ENCODE measurements at regions not wholly inside any gene's neighbourhood (a gene's known extent, or its start where the extent isn't known, plus 50 kb on each side); places are given as distances from the start of the nearest gene placed in this dataset.

DNA sequence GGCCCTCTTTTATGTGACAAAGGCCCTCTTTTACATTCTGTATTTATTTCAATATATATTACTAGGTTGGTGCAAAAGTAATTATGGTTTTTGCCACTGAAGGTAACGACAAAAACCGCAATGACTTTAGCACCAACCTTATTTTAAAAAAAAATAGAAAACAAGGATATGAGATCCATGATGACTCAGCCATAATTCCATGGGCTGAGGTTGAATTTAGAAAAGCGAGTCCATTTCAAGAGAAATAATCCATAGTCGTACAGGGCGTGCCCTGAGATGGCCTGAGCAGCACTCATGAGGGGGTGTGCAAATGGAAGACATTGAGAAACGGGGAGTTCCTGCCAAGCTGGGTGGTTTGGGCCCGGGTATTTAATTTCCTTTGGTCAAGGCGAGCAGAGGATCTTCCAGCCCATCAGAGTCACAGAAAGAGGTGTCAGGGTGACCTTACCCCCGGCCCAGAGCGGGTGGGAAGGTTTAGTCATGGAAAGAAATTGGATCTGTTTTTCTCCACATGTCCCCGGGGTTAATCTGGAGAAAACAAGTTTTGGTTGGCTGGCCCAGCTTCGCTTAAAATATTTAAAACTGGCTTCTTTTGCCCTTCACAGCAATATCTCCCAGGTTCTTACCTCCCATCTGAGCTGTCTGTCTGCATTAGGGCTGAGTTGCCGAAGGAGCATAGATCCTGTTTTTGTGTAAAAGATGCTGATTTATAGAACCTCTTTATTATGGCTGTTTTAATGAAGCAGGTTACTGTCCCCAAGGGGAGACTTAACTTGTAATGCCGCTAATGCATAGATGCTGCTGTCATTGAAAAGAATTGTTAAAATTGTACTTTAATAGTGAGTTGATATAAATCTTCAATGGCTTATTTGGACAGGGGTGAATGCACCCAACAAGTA is 255.6 kb downstream of the PREX1 start:
- H3K27ac ChIP-seq (ENCODE audit: low read depth, low read length) = no peak overlapping the region
- no peaks in the 10 kb centered on the region for H3K27me3 ChIP-seq (ENCODE audit: control insufficient read depth, insufficient read depth, low read length)
- H3K4me1 ChIP-seq (ENCODE audit: control insufficient read depth, insufficient read depth, low read length) = no peaks in the 10 kb centered on the region
- no peak overlapping the region for H3K4me3 ChIP-seq (ENCODE audit: low read length)
- no peaks in the 10 kb centered on the region for H3K36me3 ChIP-seq (ENCODE audit: control insufficient read depth, insufficient read depth, low read length)
- H3K9ac ChIP-seq (ENCODE audit: low read length) = no peak overlapping the region

DNA sequence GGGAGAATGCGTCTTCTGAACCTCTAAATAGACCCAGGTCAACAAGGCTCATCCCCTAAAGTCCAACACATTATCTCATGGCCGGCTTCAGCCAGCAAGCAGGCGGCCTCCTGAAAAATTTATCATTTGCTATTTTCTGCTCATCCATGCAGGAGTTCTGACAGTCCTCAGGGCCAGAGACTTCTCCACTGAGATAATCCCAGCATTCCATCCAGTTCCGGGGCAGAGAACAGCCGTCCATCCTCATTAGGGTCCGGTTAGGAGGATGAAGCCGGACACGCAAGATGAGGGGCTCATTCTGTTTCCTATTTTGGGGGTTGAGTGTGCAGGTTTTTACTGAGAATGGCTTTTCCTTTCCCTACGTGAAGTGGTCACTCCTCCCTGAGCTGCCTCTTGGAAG is 258.1 kb downstream of the PREX1 start:
- Histone ChIP-seq H3K4me3 (ENCODE audit: low read length) (no peak overlapping the region), H3K27me3 (ENCODE audit: control insufficient read depth, insufficient read depth, low read length) (no peaks in the 10 kb centered on the region), H3K9ac (ENCODE audit: low read length) (no peak overlapping the region), H3K36me3 (ENCODE audit: control insufficient read depth, insufficient read depth, low read length) (no peaks in the 10 kb centered on the region), H3K4me1 (ENCODE audit: control insufficient read depth, insufficient read depth, low read length) (no peaks in the 10 kb centered on the region), H3K27ac (ENCODE audit: low read depth, low read length) (no peak overlapping the region)

DNA sequence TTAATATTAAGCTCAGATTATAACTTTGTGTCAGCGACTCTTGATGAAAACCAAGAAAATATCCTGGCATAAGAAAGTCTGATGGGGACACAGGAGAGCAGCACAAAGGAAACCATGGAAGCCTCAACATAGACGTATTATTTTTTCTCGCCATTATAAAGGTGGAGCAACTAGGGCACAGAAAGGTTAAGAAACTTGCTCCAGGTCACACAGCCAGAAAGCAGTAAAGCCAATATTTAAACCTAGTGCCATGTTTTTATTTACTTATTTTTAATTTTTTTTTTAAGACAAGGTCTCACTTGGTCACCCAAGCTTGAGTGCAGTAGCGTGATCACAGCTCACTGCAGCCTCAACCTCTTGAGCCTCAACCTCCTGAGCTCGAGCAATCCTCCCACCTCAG is 259.3 kb downstream of the PREX1 start:
- Histone ChIP-seq H3K27ac (ENCODE audit: low read depth, low read length) (no peak overlapping the region), H3K9ac (ENCODE audit: low read length) (no peak overlapping the region), H3K27me3 (ENCODE audit: control insufficient read depth, insufficient read depth, low read length) (no peaks in the 10 kb centered on the region), H3K4me1 (ENCODE audit: control insufficient read depth, insufficient read depth, low read length) (no peaks in the 10 kb centered on the region), H3K36me3 (ENCODE audit: control insufficient read depth, insufficient read depth, low read length) (no peaks in the 10 kb centered on the region), H3K4me3 (ENCODE audit: low read length) (no peak overlapping the region)

DNA sequence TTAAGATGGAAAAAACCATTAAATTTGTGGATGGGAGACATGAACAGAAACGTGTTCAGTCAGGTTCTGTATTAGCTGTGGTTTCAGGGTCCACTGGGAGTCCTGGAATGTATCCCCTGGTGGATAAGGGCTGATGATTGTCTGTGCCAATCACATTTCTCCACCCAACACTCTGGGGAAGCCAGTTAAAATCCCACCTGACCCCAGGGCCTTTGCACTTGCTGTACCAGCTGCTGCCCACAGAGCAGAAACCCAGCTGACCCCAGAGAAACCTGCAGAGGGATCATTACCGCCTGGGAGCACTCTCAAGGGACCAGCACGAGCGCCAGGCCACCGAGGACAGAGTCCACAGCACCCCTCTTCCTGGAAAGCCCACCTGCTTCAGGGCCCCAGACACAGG is 260.7 kb downstream of the PREX1 start:
- Histone ChIP-seq H3K4me1 (ENCODE audit: control insufficient read depth, insufficient read depth, low read length) (no peaks in the 10 kb centered on the region), H3K27ac (ENCODE audit: low read depth, low read length) (no peak overlapping the region), H3K9ac (ENCODE audit: low read length) (no peak overlapping the region), H3K4me3 (ENCODE audit: low read length) (no peak overlapping the region), H3K36me3 (ENCODE audit: control insufficient read depth, insufficient read depth, low read length) (no peaks in the 10 kb centered on the region), H3K27me3 (ENCODE audit: control insufficient read depth, insufficient read depth, low read length) (no peaks in the 10 kb centered on the region)

DNA sequence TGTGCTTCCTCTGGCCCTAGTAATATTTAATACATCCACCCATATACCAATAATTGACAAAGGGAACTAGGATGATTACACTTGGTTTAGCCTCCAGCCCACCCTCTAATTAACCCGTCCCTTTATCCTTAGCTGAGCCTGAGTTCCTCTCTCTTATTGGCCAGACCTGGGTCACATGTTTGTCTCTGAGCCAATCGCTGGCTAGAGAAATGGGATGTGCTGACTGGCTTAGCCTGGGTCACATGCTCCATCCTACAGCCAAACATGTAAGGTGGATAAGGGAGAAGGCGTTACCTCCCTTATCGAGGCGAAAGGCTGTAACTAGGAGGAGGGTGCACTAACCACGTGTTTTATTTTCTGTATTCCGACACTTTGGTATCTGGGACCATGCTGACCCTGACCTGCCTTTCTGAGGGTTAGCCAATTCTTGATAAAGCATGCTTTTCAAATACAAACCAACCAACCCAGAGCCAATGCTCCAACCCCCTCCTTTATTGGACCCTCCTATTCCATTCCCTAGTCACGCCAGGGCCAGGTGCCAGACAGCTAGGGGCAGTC is 262.7 kb downstream of the PREX1 start:
- no peaks in the 10 kb centered on the region for H3K36me3 ChIP-seq (ENCODE audit: control insufficient read depth, insufficient read depth, low read length)
- H3K9ac ChIP-seq (ENCODE audit: low read length) = no peak overlapping the region
- no peak overlapping the region for H3K27ac ChIP-seq (ENCODE audit: low read depth, low read length)
- no peaks in the 10 kb centered on the region for H3K27me3 ChIP-seq (ENCODE audit: control insufficient read depth, insufficient read depth, low read length)
- H3K4me1 ChIP-seq (ENCODE audit: control insufficient read depth, insufficient read depth, low read length) = no peaks in the 10 kb centered on the region
- no peak overlapping the region for H3K4me3 ChIP-seq (ENCODE audit: low read length)

DNA sequence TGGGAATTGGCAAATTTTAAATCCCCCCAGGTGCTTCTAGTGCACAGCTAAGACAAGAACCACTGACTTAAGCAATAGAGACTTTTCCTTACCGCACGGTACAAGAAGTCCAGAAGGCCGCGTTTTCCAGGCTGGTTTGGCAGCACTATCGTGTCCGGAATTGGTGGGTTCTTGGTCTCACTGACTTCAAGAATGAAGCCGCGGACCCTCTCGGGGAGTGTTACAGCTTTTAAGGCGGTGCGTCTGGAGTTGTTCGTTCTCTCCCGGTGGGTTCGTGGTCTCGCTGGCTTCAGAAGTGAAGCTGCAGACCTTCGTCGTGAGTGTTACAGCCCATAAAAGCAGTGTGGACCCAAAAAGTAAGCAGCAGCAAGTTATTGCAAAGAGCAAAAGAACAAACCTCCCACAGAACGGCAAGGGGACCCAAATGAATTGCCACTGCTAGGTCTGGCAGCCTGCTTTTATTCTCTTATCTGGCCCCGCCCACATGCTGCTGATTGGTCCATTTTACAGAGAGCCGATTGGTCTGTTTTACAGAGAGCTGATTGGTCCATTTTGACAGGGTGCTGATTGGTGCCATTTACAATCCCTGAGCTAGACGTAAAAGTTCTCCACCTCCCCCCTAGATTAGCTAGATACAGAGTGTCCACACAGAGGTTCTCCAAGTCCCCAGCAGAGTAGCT is 264.5 kb downstream of the PREX1 start:
- Histone ChIP-seq H3K4me3 (ENCODE audit: low read length) (no peak overlapping the region), H3K27ac (ENCODE audit: low read depth, low read length) (no peak overlapping the region), H3K27me3 (ENCODE audit: control insufficient read depth, insufficient read depth, low read length) (no peaks in the 10 kb centered on the region), H3K9ac (ENCODE audit: low read length) (no peak overlapping the region), H3K36me3 (ENCODE audit: control insufficient read depth, insufficient read depth, low read length) (no peaks in the 10 kb centered on the region), H3K4me1 (ENCODE audit: control insufficient read depth, insufficient read depth, low read length) (no peaks in the 10 kb centered on the region)

DNA sequence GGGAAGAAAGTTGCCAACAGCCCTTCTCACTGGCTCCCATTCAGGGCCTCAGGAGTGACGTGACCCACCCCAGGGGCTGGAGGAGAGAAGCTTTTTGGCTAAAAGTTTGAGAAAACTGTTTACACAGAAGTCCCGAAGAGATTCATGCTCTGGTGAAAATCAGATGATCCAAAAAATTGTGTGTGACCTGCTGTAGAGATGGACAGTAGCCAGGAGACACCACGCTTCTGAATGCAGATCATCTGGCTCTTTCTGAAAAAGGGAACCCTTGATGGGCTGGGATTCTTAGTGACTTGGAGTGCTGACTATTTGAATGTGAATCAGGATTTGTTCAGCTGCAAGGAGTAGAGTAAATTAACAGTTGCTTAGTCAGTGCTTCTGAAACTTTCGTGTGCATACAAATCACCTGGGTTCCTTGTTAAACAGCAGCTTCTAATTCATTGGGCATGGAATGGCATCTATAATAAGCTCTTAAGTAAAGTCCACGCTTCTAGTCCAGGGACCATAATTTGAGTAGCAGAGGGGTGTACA is 265.1 kb downstream of the PREX1 start:
- H3K36me3 ChIP-seq (ENCODE audit: control insufficient read depth, insufficient read depth, low read length) = no peaks in the 10 kb centered on the region
- H3K4me1 ChIP-seq (ENCODE audit: control insufficient read depth, insufficient read depth, low read length) = no peaks in the 10 kb centered on the region
- H3K4me3 ChIP-seq (ENCODE audit: low read length) = no peak overlapping the region
- H3K27ac ChIP-seq (ENCODE audit: low read depth, low read length) = no peak overlapping the region
- H3K9ac ChIP-seq (ENCODE audit: low read length) = no peak overlapping the region
- no peaks in the 10 kb centered on the region for H3K27me3 ChIP-seq (ENCODE audit: control insufficient read depth, insufficient read depth, low read length)

DNA sequence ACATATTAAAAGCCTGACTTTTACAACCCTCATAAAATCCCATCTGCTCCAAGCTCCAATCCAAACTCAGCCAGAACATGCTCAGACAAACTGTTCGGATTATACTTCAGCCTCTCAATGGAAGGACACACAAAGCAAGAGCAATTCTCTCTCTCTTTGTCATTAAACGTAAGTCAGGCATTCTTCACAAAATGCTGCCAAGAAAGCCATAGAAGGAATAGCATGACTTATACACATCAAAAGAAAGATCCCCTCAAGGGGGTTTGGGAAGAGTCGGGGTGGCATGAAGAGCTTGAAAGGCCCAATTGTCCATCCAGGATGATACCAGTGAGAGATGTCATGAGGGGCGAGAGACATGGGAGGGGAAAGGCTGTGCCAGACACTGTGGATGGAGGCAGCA is 268.9 kb downstream of the PREX1 start:
- Histone ChIP-seq H3K36me3 (ENCODE audit: control insufficient read depth, insufficient read depth, low read length) (no peaks in the 10 kb centered on the region), H3K9ac (ENCODE audit: low read length) (no peak overlapping the region), H3K27me3 (ENCODE audit: control insufficient read depth, insufficient read depth, low read length) (no peaks in the 10 kb centered on the region), H3K4me3 (ENCODE audit: low read length) (no peak overlapping the region), H3K4me1 (ENCODE audit: control insufficient read depth, insufficient read depth, low read length) (no peaks in the 10 kb centered on the region), H3K27ac (ENCODE audit: low read depth, low read length) (no peak overlapping the region)

DNA sequence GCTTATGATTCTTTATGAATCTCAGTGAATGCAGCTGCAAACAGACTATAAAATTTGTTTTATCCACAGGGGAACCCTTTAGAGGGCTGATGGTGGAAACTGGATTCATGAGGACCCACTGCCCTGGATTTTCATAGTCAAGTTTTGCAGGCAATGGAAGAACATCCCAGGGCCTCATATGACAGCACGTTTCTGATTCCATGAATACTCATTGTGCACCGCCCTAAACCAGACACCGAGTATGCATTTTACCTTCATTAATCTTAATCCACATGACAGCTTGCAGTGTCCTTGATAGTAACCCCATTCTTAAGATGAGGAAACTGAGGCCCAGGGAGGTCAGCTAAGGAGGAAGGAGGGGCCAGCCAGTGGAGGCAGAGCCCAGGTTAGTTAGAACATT is 270.4 kb downstream of the PREX1 start:
- no peaks in the 10 kb centered on the region for H3K4me1 ChIP-seq (ENCODE audit: control insufficient read depth, insufficient read depth, low read length)
- H3K4me3 ChIP-seq (ENCODE audit: low read length) = no peak overlapping the region
- H3K9ac ChIP-seq (ENCODE audit: low read length) = no peak overlapping the region
- no peaks in the 10 kb centered on the region for H3K36me3 ChIP-seq (ENCODE audit: control insufficient read depth, insufficient read depth, low read length)
- H3K27ac ChIP-seq (ENCODE audit: low read depth, low read length) = no peak overlapping the region
- H3K27me3 ChIP-seq (ENCODE audit: control insufficient read depth, insufficient read depth, low read length) = no peaks in the 10 kb centered on the region

DNA sequence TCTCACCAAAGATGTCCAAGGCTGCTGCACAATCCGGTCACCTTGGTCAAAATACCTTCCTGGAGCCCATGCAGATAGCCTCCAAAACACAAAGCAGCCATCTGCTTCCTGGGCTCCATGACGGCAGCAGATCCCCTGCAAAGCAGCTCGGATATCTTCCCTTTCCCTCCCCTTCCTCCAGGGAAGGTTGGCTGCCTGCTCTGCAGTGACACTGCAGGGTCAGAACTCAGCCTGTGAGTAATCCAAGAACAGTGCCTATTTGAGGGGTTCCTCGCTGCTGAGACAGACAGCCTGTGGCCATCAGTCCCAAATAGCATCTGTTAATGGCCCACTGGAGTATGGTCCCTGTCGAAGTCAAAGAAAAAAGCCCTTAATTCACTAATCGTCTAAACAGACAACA is 270.8 kb downstream of the PREX1 start:
- no peak overlapping the region for H3K9ac ChIP-seq (ENCODE audit: low read length)
- H3K27me3 ChIP-seq (ENCODE audit: control insufficient read depth, insufficient read depth, low read length) = no peaks in the 10 kb centered on the region
- H3K4me1 ChIP-seq (ENCODE audit: control insufficient read depth, insufficient read depth, low read length) = no peaks in the 10 kb centered on the region
- H3K36me3 ChIP-seq (ENCODE audit: control insufficient read depth, insufficient read depth, low read length) = no peaks in the 10 kb centered on the region
- no peak overlapping the region for H3K27ac ChIP-seq (ENCODE audit: low read depth, low read length)
- H3K4me3 ChIP-seq (ENCODE audit: low read length) = no peak overlapping the region

DNA sequence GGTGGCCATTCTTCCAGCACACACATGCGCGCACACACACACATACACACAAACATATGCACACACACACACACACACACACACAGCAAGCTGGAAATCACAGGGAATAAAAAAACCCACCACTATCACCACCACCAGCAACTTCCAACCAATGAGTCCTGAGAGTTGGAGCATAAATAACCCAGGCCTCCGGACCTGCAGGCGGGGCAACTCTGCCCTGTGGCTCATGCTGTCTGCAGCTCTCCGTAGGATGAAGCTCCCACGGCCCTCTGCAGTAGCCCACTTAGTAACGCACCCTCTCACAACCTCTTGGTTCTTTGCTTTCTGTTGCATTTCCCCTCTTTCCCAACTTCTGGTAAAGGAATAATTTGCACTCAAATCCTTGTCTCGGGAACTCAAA is 275.2 kb downstream of the PREX1 start:
- Histone ChIP-seq H3K27me3 (ENCODE audit: control insufficient read depth, insufficient read depth, low read length) (no peaks in the 10 kb centered on the region), H3K4me1 (ENCODE audit: control insufficient read depth, insufficient read depth, low read length) (no peaks in the 10 kb centered on the region), H3K27ac (ENCODE audit: low read depth, low read length) (no peak overlapping the region), H3K36me3 (ENCODE audit: control insufficient read depth, insufficient read depth, low read length) (no peaks in the 10 kb centered on the region), H3K9ac (ENCODE audit: low read length) (no peak overlapping the region), H3K4me3 (ENCODE audit: low read length) (no peak overlapping the region)

DNA sequence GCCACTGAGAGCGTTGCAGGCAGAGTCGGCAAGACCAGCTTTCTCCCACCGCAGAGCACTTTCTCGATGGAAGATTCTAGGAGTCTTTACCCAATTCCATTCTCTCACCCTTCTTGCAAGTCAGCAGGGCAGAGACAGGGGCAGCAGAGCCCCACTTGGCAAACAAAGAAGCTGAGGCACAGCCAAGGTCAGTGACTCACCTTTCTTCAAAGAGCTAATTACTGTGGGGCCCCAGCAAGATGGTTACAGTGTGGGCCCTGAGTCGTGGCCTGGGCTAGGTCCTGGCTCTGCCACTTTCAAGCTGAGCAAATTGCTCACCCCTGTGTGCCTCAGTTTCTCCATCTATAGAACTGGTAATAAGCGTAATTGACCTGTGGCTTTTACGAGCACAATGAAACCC is 277.0 kb downstream of the PREX1 start:
- no peaks in the 10 kb centered on the region for H3K36me3 ChIP-seq (ENCODE audit: control insufficient read depth, insufficient read depth, low read length)
- H3K27me3 ChIP-seq (ENCODE audit: control insufficient read depth, insufficient read depth, low read length) = no peaks in the 10 kb centered on the region
- no peak overlapping the region for H3K4me3 ChIP-seq (ENCODE audit: low read length)
- H3K9ac ChIP-seq (ENCODE audit: low read length) = no peak overlapping the region
- H3K27ac ChIP-seq (ENCODE audit: low read depth, low read length) = no peak overlapping the region
- no peaks in the 10 kb centered on the region for H3K4me1 ChIP-seq (ENCODE audit: control insufficient read depth, insufficient read depth, low read length)
